G401.6 (cell line): ENCODE measurements at regions not wholly inside any gene's neighbourhood (a gene's known extent, or its start where the extent isn't known, plus 50 kb on each side); places are given as distances from the start of the nearest gene placed in this dataset.

Experiments
- FAIRE-seq: peaks from 2 replicates; lab custom pipeline; 2012; peaks lifted over from hg19 to GRCh38; lab: Jason Lieb, UNC

GRCh38 chr14:58848365-58848764 is 210.6 kb downstream of the DACT1 start:
- no peak for FAIRE-seq

GRCh38 chr14:58849601-58850000 is 211.8 kb downstream of the DACT1 start:
- no peak for FAIRE-seq

- FAIRE-seq: no peak
Measured at GRCh38 chr14:58850011-58850410, 212.2 kb downstream of the DACT1 start.

- FAIRE-seq: no peak
Measured at GRCh38 chr14:58861586-58861985, 223.8 kb downstream of the DACT1 start.

GRCh38 chr14:58862416-58863160 is 224.8 kb downstream of the DACT1 start:
- FAIRE-seq: no peak

- no peak for FAIRE-seq
Measured at GRCh38 chr14:58863661-58864345, 226.0 kb downstream of the DACT1 start.

DNA sequence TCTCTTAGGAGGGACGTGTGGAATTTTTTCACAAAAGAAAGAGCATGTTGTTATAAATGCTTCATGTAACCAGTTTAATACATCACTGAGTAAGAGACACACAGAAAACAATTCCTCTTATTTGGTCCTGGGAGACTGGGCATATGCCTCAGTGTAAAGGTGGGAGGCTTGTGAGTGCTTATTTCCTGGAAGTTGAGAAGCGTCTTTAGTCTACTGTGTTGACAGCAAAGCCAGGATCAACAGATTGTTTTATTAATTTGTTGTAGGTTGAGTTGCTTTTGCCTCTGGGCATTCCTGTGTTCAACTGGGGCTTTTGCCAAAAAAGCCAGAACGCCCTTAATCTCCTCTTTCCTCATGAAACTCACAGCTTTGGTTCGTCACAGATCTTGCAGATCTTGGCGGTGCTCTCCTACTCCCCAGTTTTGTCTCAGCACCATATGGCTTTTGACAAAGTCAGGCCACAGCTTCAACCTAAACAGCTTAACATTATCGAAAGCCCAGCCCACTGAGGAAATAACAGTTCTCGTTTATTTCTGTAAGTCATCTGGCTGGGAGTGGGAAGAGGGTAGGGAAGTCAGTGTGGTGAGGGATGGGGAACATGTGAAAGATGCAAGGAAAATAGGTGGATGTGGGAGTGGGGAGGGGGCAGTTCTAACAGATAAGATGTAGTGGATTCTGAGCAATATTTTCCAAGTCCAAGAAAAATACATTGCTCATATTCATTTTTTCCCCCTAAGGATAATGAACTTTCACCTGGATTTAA is 227.2 kb downstream of the DACT1 start:
- no peak for FAIRE-seq

DNA sequence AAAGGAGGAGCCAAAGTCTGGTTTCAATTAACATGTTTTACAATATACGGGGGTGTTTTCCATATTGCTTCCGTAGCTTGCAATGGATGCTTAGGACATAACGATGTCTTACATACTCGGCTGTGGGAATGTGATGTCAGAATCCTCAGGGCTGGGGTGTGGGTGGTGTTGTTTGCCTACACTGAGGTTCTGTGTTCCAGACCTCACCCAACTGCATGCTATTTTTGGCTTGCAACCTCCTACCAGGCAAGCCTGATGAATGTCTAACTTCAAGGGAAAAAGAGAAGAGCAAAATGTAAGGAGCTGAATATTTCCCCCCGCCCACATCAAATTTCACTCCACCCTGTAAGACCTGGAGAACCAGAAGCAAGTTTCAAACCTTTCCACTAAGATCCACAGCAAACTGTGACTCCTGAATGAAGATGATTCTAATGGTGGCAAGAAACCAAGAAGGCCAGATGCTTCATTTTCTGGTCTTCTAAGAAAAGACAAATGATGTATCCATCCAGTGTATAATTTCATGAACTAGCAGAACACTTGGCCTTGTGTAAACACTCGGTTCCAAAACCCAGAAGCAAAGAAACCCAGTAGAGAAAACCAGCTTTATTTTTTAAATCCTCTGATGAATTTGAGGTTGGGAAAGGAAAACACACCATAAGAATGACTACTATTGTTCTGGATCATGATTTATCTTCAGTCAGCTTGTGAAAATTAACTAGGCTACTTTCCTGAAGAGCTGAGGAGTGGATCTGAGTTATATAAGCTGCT is 227.9 kb downstream of the DACT1 start:
- FAIRE-seq: no peak

GRCh38 chr14:58866391-58866790 is 228.6 kb downstream of the DACT1 start:
- no peak for FAIRE-seq

DNA sequence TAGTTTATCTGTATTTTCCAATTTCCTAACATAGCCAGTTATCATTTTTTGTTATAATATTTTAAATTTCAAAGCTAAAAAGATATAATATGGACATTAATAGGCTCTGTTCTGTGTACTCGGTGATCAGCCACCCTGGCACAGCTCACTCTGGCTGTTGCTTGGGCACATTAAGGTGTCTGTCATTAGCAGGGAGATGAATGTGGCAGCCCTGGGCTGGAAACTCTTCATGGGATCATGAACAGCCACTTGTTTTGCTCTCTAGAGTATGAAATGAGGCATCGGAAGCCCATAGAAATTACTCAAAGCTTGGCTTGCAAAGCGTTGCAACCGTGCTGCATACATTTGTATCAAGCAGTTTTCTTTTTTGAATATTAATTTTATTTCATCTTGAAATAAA is 233.2 kb downstream of the DACT1 start:
- FAIRE-seq: no peak

GRCh38 chr14:58871573-58871972 is 233.8 kb downstream of the DACT1 start:
- no peak for FAIRE-seq

DNA sequence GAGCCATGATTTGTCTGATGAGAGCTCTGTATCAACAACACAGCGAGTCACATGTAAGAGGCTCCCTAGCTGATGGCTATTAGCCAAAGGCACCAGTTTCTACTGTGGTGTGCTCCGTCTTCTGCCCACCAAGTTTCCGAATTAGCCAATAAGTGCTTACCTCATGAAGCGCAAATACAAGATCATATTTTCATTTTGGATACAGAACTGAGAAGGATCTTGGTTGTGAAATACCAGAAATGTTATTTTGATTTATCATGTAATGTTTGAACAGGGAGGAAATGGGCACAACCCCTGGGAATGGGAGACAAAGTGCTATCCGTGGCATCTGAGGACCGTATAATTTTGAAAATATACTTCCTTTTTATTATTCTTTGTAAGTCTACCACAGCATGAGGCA is 234.3 kb downstream of the DACT1 start:
- no peak for FAIRE-seq

- FAIRE-seq: no peak
Measured at GRCh38 chr14:58873228-58873953, 235.6 kb downstream of the DACT1 start.

DNA sequence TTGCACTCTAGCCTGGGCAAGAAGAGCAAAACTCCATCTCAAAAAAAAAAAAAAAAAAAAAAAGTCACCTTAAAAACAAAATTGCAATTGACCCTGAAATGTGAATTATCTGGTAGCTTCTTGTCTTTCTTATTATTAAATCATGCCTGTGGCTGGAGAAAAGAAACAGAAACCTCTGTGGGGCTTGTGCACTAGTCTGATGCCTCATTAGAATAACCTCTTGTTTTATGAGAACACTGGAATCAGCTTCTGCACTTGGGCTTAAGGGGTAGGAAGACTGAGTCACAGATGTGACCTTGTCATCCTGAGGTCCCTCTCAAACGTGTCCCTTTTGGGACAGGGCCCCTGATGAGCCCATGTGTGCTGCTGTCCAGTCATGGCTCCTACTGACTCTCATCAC is 237.9 kb downstream of the DACT1 start:
- FAIRE-seq: no peak

GRCh38 chr14:58876608-58877007 is 238.8 kb downstream of the DACT1 start:
- FAIRE-seq: no peak

DNA sequence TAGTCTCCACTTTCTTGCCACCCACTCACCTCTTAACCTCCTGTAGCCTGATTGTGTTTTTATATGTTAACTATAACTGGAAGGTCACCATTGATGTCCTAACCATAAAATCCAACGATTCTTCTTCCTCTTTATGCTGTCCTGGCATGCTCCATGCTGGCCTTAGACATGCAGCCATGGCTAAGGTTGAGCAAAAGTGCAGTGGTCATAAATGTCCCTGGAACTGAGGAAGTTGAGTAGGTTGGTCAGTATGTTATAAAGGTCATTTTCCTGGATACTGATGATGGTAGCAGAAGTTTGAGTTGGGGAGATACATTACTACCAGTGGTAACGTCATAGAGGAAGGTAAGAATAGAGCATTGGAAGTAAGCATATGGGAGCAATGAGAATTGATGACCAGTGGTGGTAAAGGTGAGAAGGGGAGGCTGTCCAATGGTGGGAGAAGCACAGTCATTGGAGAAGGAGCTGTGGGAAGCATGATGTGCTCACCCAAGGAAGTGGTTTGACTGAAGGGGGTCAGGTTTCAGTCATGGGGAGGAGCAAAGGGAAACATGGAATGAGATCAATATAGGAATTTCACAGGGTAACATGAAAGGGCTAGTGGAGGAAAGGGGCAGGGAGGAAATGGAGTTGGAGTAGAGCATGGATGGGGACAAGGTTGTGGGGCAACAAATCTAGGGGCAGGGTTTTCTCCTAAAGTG is 240.8 kb downstream of the DACT1 start:
- no peak for FAIRE-seq

GRCh38 chr14:58881433-58881832 is 243.7 kb downstream of the DACT1 start:
- no peak for FAIRE-seq

GRCh38 chr14:58882577-58883018 is 244.8 kb downstream of the DACT1 start:
- no peak for FAIRE-seq

DNA sequence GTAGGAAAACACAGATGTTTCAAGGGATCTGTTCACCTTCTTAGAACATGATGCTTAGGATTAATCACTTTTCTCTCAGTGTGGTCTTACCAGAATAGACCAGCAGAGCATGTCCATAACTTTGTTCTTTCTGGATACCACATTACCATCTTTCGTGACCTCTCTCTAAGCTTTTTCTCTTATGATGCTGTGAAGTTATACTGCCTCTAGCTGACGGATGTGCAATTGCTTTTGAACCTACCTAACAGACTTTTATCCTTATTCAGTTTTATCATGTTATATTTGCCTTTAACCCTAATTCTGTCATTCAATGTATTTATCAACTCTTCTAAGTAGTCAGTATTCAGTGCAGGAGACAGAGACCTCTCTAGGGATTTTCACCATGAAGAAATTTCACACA is 246.7 kb downstream of the DACT1 start:
- FAIRE-seq: no peak

DNA sequence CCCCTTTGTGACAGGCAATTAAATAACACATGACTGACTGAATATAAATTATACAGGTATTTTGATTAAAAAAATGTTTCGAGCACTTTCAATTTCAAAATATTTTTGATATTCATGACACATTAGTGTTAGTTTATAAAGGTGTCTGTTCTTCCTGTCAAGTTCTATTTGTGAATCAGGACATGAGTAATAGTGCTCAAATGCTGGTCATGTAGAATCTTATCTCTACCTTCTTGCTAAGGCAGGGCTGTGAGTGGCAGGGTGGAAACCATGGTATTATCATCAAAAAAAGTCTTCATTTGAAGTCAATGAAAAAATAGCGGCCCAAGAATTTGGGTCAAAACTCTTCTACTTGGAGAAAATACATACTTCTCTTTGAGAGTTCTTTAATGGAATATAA is 250.2 kb downstream of the DACT1 start:
- no peak for FAIRE-seq

- no peak for FAIRE-seq
Measured at GRCh38 chr14:58898655-58899316, 261.0 kb downstream of the DACT1 start.
